ENCODE measurements at regions not wholly inside any gene's neighbourhood (a gene's known extent, or its start where the extent isn't known, plus 50 kb on each side); places are given as distances from the start of the nearest gene placed in this dataset.

- CTCF ChIA-PET = no interaction called here
- no peak overlapping the region for H3K4me3 ChIP-seq (replicated peaks in 1 of 2; ENCODE audit: low read depth in 1 of 2, low read length in 2 of 2)
- H3K27me3 ChIP-seq (ENCODE audit: insufficient read depth, low read length) = no peaks in the 10 kb centered on the region
- no peaks in the 10 kb centered on the region for H3K9me3 ChIP-seq (ENCODE audit: control insufficient read depth in 1 of 2, insufficient read depth in 1 of 2, low read depth in 1 of 2, low read length in 2 of 2)
- no peak overlapping the region for H3K27ac ChIP-seq (ENCODE audit: low read depth, low read length)
- no peaks in the 10 kb centered on the region for H3K79me2 ChIP-seq (ENCODE audit: insufficient read depth, low read length)
- RAD21 ChIA-PET (ENCODE audit: low non-redundant PET in 1 of 2, low total read pairs in 2 of 2, uncharacterized antibody in 2 of 2, unreplicated experiment in 2 of 2) = no interaction called here
- H2AFZ ChIP-seq (ENCODE audit: low read depth, low read length, poor library complexity, severe bottlenecking) = no peak overlapping the region
- no peak overlapping the region for H3K4me2 ChIP-seq (ENCODE audit: low read length)
- no peak for TF ChIP-seq SP1 (IDR thresholded peaks at IDR 0.05; ENCODE audit: low read depth)
- no peak for TF ChIP-seq REST (IDR thresholded peaks at IDR 0.05; ENCODE audit: low read depth)
- TF ChIP-seq EGR1 (IDR thresholded peaks at IDR 0.05; ENCODE audit: low read depth) = no peak
- TF ChIP-seq SRF (IDR thresholded peaks at IDR 0.05; ENCODE audit: low read depth) = no peak
- TF ChIP-seq POLR2A (IDR thresholded peaks at IDR 0.05; ENCODE audit: borderline replicate concordance, extremely low read depth, insufficient read depth, insufficient read length) = no peak
- TF ChIP-seq YY1 (IDR thresholded peaks at IDR 0.05; ENCODE audit: extremely low read depth, insufficient replicate concordance, low read depth, low read length) = no peak
- no peak for TF ChIP-seq ZNF274 (IDR thresholded peaks at IDR 0.05; ENCODE audit: low read depth, low read length)
- TF ChIP-seq TCF7L2 (IDR thresholded peaks at IDR 0.05; ENCODE audit: borderline replicate concordance, extremely low read depth, insufficient read depth, insufficient read length) = no peak
- no peak for TF ChIP-seq CTCF (IDR thresholded peaks at IDR 0.05 in 2 of 3, conservative IDR thresholded peaks at IDR 0.05 in 1 of 3; ENCODE audit: borderline replicate concordance in 1 of 3, insufficient read depth in 1 of 3, low read depth in 2 of 3, low read length in 2 of 3)
- H3K4me1 ChIP-seq (ENCODE audit: control insufficient read depth in 1 of 2, insufficient read depth in 2 of 2, low read length in 2 of 2) = no peaks in the 10 kb centered on the region
- POLR2A ChIA-PET = no interaction called here
- no peaks in the 10 kb centered on the region; the same call in 1 of the 2 replicates for H4K20me1 ChIP-seq (ENCODE audit: insufficient read depth)
- intact Hi-C loops (cut with micrococcal nuclease) = no loop called here
- H3K9me2 ChIP-seq (ENCODE audit: insufficient read depth) = no peaks in the 10 kb centered on the region
- ATAC-seq = no peak
- no TSS peak for BruUV-seq (replicated peaks)
- no peaks in the 10 kb centered on the region for H3K36me3 ChIP-seq (ENCODE audit: control insufficient read depth in 1 of 2, insufficient read depth in 2 of 2, low read length in 2 of 2)
- DNase-seq (ENCODE audit: low read depth, low spot score) = no peak
- no peak overlapping the region for H3K9ac ChIP-seq (ENCODE audit: low read length)
These were observed 218.6 kb downstream of the SPCS3 start for GRCh38 chr4:176538217-176538925.
